ENCODE measurements at regions not wholly inside any gene's neighbourhood (a gene's known extent, or its start where the extent isn't known, plus 50 kb on each side); places are given as distances from the start of the nearest gene placed in this dataset.

DNA sequence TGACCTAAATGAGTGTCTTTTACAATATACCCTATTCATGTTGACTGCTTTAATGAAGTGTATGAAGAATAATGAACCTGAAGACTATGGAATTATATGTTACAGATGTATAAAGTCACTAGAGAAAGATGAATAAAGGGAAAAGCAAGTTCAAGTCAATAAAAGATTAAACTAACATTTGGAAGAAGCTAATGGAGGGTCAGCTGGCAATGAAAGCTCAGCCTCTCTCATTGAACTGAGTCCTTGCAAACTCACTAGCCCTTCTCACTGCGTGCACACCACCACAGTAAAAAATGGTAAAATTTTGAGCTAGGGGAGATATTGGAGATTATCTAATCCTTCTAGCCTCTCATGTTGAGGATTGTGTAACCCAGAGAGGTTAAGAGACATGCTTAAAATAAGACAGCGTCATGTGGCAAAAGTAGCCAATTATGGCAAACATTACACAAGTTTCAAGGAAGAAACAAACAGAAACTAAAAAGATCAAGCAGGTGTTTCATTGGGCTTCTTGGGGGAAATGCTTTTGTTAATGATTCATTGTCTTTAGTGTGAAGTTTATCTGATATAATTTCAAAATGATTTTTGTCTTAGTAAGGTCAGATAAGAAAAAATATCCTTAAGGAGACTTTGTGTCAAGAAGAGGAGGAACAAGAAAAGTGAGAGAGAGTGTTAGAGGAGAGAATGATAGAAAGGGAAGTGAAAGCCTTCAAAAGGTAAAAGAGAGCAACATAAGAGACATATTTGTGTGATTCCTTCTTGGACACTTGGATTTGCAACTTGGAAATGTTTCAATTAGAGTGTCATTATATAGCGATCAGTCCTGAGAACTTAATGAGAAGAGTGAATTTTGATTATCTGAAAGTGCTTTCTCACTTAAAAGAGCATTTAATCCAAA lies 893.7 kb upstream of the FAM98A start:
- TF ChIP-seq, protein P1, sequence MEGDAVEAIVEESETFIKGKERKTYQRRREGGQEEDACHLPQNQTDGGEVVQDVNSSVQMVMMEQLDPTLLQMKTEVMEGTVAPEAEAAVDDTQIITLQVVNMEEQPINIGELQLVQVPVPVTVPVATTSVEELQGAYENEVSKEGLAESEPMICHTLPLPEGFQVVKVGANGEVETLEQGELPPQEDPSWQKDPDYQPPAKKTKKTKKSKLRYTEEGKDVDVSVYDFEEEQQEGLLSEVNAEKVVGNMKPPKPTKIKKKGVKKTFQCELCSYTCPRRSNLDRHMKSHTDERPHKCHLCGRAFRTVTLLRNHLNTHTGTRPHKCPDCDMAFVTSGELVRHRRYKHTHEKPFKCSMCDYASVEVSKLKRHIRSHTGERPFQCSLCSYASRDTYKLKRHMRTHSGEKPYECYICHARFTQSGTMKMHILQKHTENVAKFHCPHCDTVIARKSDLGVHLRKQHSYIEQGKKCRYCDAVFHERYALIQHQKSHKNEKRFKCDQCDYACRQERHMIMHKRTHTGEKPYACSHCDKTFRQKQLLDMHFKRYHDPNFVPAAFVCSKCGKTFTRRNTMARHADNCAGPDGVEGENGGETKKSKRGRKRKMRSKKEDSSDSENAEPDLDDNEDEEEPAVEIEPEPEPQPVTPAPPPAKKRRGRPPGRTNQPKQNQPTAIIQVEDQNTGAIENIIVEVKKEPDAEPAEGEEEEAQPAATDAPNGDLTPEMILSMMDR (IDR thresholded peaks at IDR 0.05) = no peak
- H3K36me3 ChIP-seq = no peaks in the 10 kb centered on the region
- no peaks in the 10 kb centered on the region for H3K27me3 ChIP-seq
- ATAC-seq (no peak), DNase-seq (no peak)
- intact Hi-C loops (cut with DNase I) = no loop called here
- 88% methylated on average over 3 of the region's 3 CpGs for WGBS, 2 donors
- H3K27ac ChIP-seq = no peak overlapping the region
- H3K4me3 ChIP-seq = no peak overlapping the region
- H3K9me3 ChIP-seq = peaks cover 0 to 14% (median 0%) of the 10 kb centered on the region in 11 donors
- H3K4me1 ChIP-seq = no peaks in the 10 kb centered on the region

DNA sequence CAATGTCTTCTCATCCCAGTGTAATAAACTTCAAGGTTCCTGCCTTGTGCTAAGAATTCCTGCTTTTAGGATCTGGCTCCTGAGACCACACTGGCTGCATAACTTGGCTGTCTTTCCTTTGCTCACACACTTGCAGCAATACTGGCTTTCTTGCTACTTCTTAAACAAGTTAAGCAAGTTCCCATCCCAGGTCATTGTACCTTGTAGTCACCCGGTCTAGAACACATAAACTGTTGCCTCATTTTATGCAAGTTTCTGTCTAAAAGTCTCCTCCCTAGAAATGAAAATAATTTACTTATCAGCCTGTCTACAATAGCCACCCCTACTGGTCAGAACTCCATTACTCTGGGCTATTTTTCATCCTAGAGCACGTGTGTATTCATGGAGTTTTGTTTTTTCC lies 887.9 kb upstream of the FAM98A start:
- Histone ChIP-seq H3K27ac (no peak overlapping the region), H3K4me1 (no peaks in the 10 kb centered on the region), H3K36me3 (no peaks in the 10 kb centered on the region), H3K9me3 (peaks cover 0 to 14% (median 0%) of the 10 kb centered on the region in 11 donors), H3K4me3 (no peak overlapping the region), H3K27me3 (no peaks in the 10 kb centered on the region)
- 66 to 76% methylated on average over 2 of the region's 2 CpGs for WGBS, 2 donors
- TF ChIP-seq, protein P1 (IDR thresholded peaks at IDR 0.05) = no peak
- intact Hi-C loops (cut with DNase I) = no loop called here
- DNase-seq (no peak), ATAC-seq (no peak)

DNA sequence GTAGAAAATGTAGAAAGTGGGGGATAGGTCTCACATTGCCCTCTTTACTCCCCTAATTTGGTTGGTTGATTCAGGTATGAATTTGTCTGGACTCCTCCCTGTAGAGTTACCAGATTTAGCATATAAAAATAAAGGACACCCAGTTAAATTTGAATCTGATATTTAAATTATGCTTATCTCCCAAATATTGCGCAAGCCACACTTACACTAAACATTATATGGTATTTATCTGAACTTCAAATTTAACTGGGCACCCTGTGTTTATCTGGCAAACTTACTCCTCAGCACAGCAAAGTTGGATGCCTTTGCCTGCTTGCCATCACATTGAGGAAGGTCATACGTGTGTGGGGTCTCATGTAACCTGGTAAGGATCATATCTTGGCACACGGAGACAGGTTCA lies 882.4 kb upstream of the FAM98A start:
- intact Hi-C loops (cut with DNase I) = loop anchor here in 1 of 10 donors (5.0 kb wide), 1 partner anchor 239 kb away; no protein-coding TSS in a partner anchor
- ATAC-seq (no peak), DNase-seq (no peak)
- TF ChIP-seq, protein P1 (IDR thresholded peaks at IDR 0.05) = no peak
- no peaks in the 10 kb centered on the region for H3K27me3 ChIP-seq
- 87 to 89% methylated on average over 3 of the region's 3 CpGs for WGBS, 2 donors
- no peaks in the 10 kb centered on the region for H3K9me3 ChIP-seq
- no peaks in the 10 kb centered on the region for H3K36me3 ChIP-seq
- H3K4me3 ChIP-seq = no peak overlapping the region
- H3K4me1 ChIP-seq = no peaks in the 10 kb centered on the region
- no peak overlapping the region for H3K27ac ChIP-seq

DNA sequence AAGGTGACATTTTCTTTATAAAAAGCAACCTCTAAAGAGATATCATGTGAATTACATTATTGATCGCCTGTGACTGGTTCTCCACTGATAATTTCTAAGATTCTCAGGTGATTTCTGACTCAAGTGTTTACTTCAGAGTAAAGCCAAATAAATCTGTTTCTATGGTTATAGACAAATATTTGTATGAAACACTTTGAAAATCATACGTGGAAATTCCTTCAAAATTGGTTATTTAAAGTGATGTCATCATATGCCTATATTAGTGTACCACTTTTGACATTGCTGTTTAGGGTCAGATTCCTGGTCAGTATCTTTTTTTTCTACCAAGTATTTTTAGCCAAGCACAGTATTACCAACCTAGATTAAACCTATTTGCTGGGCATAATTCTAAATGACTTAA lies 881.3 kb upstream of the FAM98A start:
- Histone ChIP-seq H3K36me3 (no peaks in the 10 kb centered on the region), H3K27ac (no peak overlapping the region), H3K9me3 (no peaks in the 10 kb centered on the region), H3K4me3 (no peak overlapping the region), H3K27me3 (no peaks in the 10 kb centered on the region), H3K4me1 (no peaks in the 10 kb centered on the region)
- intact Hi-C loops (cut with DNase I) = loop anchor here in 1 of 10 donors (5.0 kb wide), 1 partner anchor 238 kb away; no protein-coding TSS in a partner anchor
- ATAC-seq = no peak
- WGBS, 2 donors = 70 to 74% methylated on average over 2 of the region's 2 CpGs
- TF ChIP-seq, protein P1 (IDR thresholded peaks at IDR 0.05) = no peak
- DNase-seq = no peak

Measured in heart right ventricle (tissue), 16 donors.